Mucosa of descending colon (tissue), 3 donors: ENCODE measurements at regions not wholly inside any gene's neighbourhood (a gene's known extent, or its start where the extent isn't known, plus 50 kb on each side); places are given as distances from the start of the nearest gene placed in this dataset.

Experiments
- ATAC-seq: fragments of 200-7000 bp; cut with Tn5 transposase; one replicate; pipeline ENCODE4 v1.9.1; 2020; ENCODE audit warnings: mild to moderate bottlenecking, moderate library complexity
- DNase-seq, 3 donors: peaks; one replicate each; pipeline ENCODE4 v3.0.0-alpha.2; 2020
- H3K36me3 ChIP-seq: fragments of 200-600 bp; one replicate; pipeline ENCODE4 v1.8.0; 2021; ENCODE audit warnings: low read depth, mild to moderate bottlenecking
- H3K4me1 ChIP-seq: fragments of 200-600 bp; one replicate; pipeline ENCODE4 v1.8.0; 2021; ENCODE audit warnings: low read depth, mild to moderate bottlenecking
- H3K4me3 ChIP-seq: fragments of 200-600 bp; one replicate; pipeline ENCODE4 v1.8.0; 2021; ENCODE audit warnings: mild to moderate bottlenecking
- H3K9me3 ChIP-seq: fragments of 200-600 bp; one replicate; pipeline ENCODE4 v1.8.0; 2021; ENCODE audit warnings: mild to moderate bottlenecking
- intact Hi-C, 2 donors: fragments of 100-400 bp; cut with DNase I in 1 of 2; cut with micrococcal nuclease in 1 of 2; formaldehyde crosslinking; loops; one replicate each; pipeline versions ENCODE4 v1.11.0 to v1.11.1; 2022; cut with DNase I, micrococcal nuclease
- TF ChIP-seq, protein P1 (sequence below): fragments of 200-600 bp; IDR thresholded peaks from one replicate; pipeline ENCODE4 v1.8.0; 2022; ENCODE audit warnings: antibody characterized with exemption, mild to moderate bottlenecking
- donor health status: DM: no; HTN: no; CAD: no; lungs with moderate emphysema.
- donor health status: DM: no; HTN: no; CAD: no.
- donor health status: DM: no; HTN: yes; CAD: no.

DNA sequence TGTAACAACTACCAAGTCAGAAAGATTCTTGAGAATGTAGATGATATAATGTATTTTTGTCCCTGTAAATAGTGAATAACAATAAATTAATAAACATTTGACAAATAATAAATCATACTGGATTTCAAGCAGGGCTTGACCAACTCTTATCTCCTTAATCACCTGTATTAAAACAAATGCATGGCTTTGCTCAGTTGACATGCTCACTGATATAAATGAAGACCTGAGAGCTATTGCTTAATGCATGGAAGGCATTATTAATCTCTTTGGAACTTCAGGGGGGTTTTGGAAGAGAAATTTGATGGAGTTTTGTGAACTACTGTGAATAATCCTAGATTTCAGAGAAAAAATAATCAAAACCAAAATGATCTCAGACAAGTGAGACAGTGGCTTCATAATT lies 1420.4 kb upstream of the TENM4 start:
- intact Hi-C loops: no loop called here
- Histone ChIP-seq H3K4me1 (no peaks in the 10 kb centered on the region), H3K9me3 (no peaks in the 10 kb centered on the region), H3K36me3 (no peaks in the 10 kb centered on the region), H3K4me3 (no peak overlapping the region)
- DNase-seq (no peak), ATAC-seq (no peak)
- TF ChIP-seq, protein P1, sequence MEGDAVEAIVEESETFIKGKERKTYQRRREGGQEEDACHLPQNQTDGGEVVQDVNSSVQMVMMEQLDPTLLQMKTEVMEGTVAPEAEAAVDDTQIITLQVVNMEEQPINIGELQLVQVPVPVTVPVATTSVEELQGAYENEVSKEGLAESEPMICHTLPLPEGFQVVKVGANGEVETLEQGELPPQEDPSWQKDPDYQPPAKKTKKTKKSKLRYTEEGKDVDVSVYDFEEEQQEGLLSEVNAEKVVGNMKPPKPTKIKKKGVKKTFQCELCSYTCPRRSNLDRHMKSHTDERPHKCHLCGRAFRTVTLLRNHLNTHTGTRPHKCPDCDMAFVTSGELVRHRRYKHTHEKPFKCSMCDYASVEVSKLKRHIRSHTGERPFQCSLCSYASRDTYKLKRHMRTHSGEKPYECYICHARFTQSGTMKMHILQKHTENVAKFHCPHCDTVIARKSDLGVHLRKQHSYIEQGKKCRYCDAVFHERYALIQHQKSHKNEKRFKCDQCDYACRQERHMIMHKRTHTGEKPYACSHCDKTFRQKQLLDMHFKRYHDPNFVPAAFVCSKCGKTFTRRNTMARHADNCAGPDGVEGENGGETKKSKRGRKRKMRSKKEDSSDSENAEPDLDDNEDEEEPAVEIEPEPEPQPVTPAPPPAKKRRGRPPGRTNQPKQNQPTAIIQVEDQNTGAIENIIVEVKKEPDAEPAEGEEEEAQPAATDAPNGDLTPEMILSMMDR: no peak

DNA sequence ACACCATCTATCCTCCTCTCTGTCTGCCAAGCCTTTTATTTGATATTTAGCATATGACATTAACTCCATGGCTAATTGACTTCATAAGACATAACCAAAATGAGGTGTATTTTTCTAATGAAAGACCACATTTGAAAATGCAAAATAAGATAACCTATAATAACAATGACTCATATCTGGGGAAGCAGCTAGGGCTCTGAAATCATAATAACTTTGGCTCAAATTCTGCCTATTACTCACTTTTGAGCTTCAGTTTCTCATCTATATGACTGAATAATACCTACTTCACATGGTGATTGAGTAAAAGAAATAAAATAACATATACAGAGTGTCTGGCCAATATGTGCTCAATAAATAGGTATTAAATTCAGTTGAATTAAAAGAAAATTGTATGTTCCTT lies 1419.8 kb upstream of the TENM4 start:
- ATAC-seq (no peak), DNase-seq (no peak)
- Histone ChIP-seq H3K36me3 (no peaks in the 10 kb centered on the region), H3K9me3 (no peaks in the 10 kb centered on the region), H3K4me1 (no peaks in the 10 kb centered on the region), H3K4me3 (no peak overlapping the region)
- intact Hi-C loops: no loop called here
- TF ChIP-seq, protein P1: no peak

GRCh38 chr11:80856066-80856465 lies 1415.2 kb upstream of the TENM4 start:
- intact Hi-C loops: no loop called here
- Histone ChIP-seq H3K4me3 (no peak overlapping the region), H3K36me3 (no peaks in the 10 kb centered on the region), H3K9me3 (no peaks in the 10 kb centered on the region), H3K4me1 (no peaks in the 10 kb centered on the region)
- no peak for DNase-seq
- no peak for ATAC-seq
- TF ChIP-seq, protein P1: no peak

GRCh38 chr11:80855426-80855825 lies 1414.6 kb upstream of the TENM4 start:
- H3K9me3 ChIP-seq: no peaks in the 10 kb centered on the region
- DNase-seq: no peak
- intact Hi-C loops: no loop called here
- TF ChIP-seq, protein P1: no peak
- ATAC-seq: no peak
- no peaks in the 10 kb centered on the region for H3K36me3 ChIP-seq
- no peaks in the 10 kb centered on the region for H3K4me1 ChIP-seq
- H3K4me3 ChIP-seq: no peak overlapping the region

DNA sequence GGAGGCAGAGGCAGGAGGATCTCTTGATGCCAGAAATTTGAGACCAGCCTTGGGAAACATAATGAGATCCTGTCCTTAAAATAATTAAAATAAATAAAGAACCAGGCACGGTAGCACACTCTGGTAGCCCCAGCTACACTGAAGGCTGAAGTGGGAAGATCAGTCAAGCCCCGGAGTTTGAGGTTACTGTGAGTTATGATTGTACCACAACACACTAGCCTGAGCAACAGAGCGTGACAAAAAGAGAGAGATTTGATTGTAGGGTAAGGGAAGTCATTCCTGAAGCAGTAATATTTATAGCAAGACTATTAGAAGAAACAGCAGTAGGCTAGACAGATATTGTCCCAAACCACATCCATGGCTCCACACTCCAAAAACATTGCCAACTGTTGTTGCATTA lies 1408.4 kb upstream of the TENM4 start:
- Histone ChIP-seq H3K4me1 (no peaks in the 10 kb centered on the region), H3K36me3 (no peaks in the 10 kb centered on the region), H3K4me3 (no peak overlapping the region), H3K9me3 (no peaks in the 10 kb centered on the region)
- intact Hi-C loops: no loop called here
- TF ChIP-seq, protein P1: no peak
- ATAC-seq (no peak), DNase-seq (no peak)

GRCh38 chr11:80846979-80847378 lies 1406.1 kb upstream of the TENM4 start:
- Histone ChIP-seq H3K9me3 (no peaks in the 10 kb centered on the region), H3K36me3 (no peaks in the 10 kb centered on the region), H3K4me3 (no peak overlapping the region), H3K4me1 (no peaks in the 10 kb centered on the region)
- intact Hi-C loops: no loop called here
- TF ChIP-seq, protein P1: no peak
- no peak for DNase-seq
- ATAC-seq: no peak
